ENCODE measurements at regions not wholly inside any gene's neighbourhood (a gene's known extent, or its start where the extent isn't known, plus 50 kb on each side); places are given as distances from the start of the nearest gene placed in this dataset.

- Histone ChIP-seq H3K27me3 (ENCODE audit: insufficient read depth, poor library complexity, severe bottlenecking) (no peaks in the 10 kb centered on the region), H3K27ac (replicated peaks) (no peak overlapping the region), H3K4me3 (replicated peaks; ENCODE audit: insufficient read depth, low read length) (no peak overlapping the region)
- DNase-seq (ENCODE audit: low read depth in 1 of 2, low spot score in 1 of 2) = no peak
- TF ChIP-seq REST (IDR thresholded peaks at IDR 0.05; ENCODE audit: insufficient replicate concordance, low read depth) = no peak
- no peak for TF ChIP-seq POLR2AphosphoS5 (IDR thresholded peaks at IDR 0.05; ENCODE audit: low read depth)
- TF ChIP-seq CTCF (IDR thresholded peaks at IDR 0.05; ENCODE audit: insufficient read depth, low read length) = no peak
- no peak for TF ChIP-seq GABPA (IDR thresholded peaks at IDR 0.05; ENCODE audit: low read depth)
- no peak for TF ChIP-seq SPI1 (IDR thresholded peaks at IDR 0.05; ENCODE audit: borderline replicate concordance, low read depth)
These were observed 468.1 kb upstream of the NRP1 start for GRCh38 chr10:33802566-33802965.

- no peak overlapping the region for H3K4me3 ChIP-seq (replicated peaks; ENCODE audit: insufficient read depth, low read length)
- TF ChIP-seq SPI1 (IDR thresholded peaks at IDR 0.05; ENCODE audit: borderline replicate concordance, low read depth) (no peak), POLR2AphosphoS5 (IDR thresholded peaks at IDR 0.05; ENCODE audit: low read depth) (no peak), GABPA (IDR thresholded peaks at IDR 0.05; ENCODE audit: low read depth) (no peak), CTCF (IDR thresholded peaks at IDR 0.05; ENCODE audit: insufficient read depth, low read length) (no peak), REST (IDR thresholded peaks at IDR 0.05; ENCODE audit: insufficient replicate concordance, low read depth) (no peak)
- no peak overlapping the region for H3K27ac ChIP-seq (replicated peaks)
- H3K27me3 ChIP-seq (ENCODE audit: insufficient read depth, poor library complexity, severe bottlenecking) = no peaks in the 10 kb centered on the region
- DNase-seq (ENCODE audit: low read depth in 1 of 2, low spot score in 1 of 2) = no peak
These were observed 467.2 kb upstream of the NRP1 start for GRCh38 chr10:33801705-33802104.

GRCh38 chr10:33800986-33801385 is 466.5 kb upstream of the NRP1 start:
- Histone ChIP-seq H3K4me3 (replicated peaks; ENCODE audit: insufficient read depth, low read length) (no peak overlapping the region), H3K27me3 (ENCODE audit: insufficient read depth, poor library complexity, severe bottlenecking) (no peaks in the 10 kb centered on the region), H3K27ac (replicated peaks) (no peak overlapping the region)
- DNase-seq (ENCODE audit: low read depth in 1 of 2, low spot score in 1 of 2) = no peak
- TF ChIP-seq GABPA (IDR thresholded peaks at IDR 0.05; ENCODE audit: low read depth) (no peak), REST (IDR thresholded peaks at IDR 0.05; ENCODE audit: insufficient replicate concordance, low read depth) (no peak), SPI1 (IDR thresholded peaks at IDR 0.05; ENCODE audit: borderline replicate concordance, low read depth) (no peak), POLR2AphosphoS5 (IDR thresholded peaks at IDR 0.05; ENCODE audit: low read depth) (no peak), CTCF (IDR thresholded peaks at IDR 0.05; ENCODE audit: insufficient read depth, low read length) (no peak)

Data from HL-60 (cell line).